ENCODE measurements at regions not wholly inside any gene's neighbourhood (a gene's known extent, or its start where the extent isn't known, plus 50 kb on each side); places are given as distances from the start of the nearest gene placed in this dataset.

GRCh38 chr2:104026725-104027124, 827.2 kb upstream of the POU3F3 start:
- no peak for TF ChIP-seq CTCF (IDR thresholded peaks at IDR 0.05)
- H3K27ac ChIP-seq, result no peak overlapping the region
- no peaks in the 10 kb centered on the region for H3K27me3 ChIP-seq (replicated peaks; ENCODE audit: insufficient read depth)
- H3K4me1 ChIP-seq (ENCODE audit: control insufficient read depth in 1 of 2, low read depth in 2 of 2), result no peaks in the 10 kb centered on the region
- no peak overlapping the region for H3K4me3 ChIP-seq
- ATAC-seq (ENCODE audit: insufficient number of reproducible peaks, low FRiP score, low read depth), result no peak
- H3K36me3 ChIP-seq, result no peaks in the 10 kb centered on the region
- DNase-seq (ENCODE audit: low spot score), result no peak
- no peaks in the 10 kb centered on the region for H3K9me3 ChIP-seq

DNA sequence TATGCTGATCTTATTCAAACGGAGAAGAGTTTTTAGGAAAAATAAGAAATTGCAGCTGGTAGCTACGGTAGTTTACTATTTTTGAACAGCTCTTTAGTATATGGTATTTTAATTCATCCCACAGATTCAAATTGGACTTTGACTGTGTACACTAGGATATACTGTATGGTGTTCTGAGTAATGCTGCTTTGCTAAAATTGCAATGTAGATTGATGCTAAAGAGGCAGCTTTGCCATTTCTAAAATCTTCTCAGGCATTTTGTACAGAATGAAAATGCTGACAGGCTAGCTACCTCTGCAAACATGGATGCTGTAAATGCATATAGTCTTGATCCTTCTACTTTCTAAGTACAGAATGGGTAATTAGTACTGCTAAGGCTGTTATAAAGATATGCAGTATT, 826.6 kb upstream of the POU3F3 start:
- no peak overlapping the region for H3K4me3 ChIP-seq
- no peaks in the 10 kb centered on the region for H3K36me3 ChIP-seq
- DNase-seq (ENCODE audit: low spot score), result no peak
- ATAC-seq (ENCODE audit: insufficient number of reproducible peaks, low FRiP score, low read depth), result no peak
- no peak for TF ChIP-seq CTCF (IDR thresholded peaks at IDR 0.05)
- no peaks in the 10 kb centered on the region for H3K9me3 ChIP-seq
- no peaks in the 10 kb centered on the region for H3K27me3 ChIP-seq (replicated peaks; ENCODE audit: insufficient read depth)
- no peak overlapping the region for H3K27ac ChIP-seq
- H3K4me1 ChIP-seq (ENCODE audit: control insufficient read depth in 1 of 2, low read depth in 2 of 2), result no peaks in the 10 kb centered on the region

- ATAC-seq (ENCODE audit: insufficient number of reproducible peaks, low FRiP score, low read depth) (no peak), DNase-seq (ENCODE audit: low spot score) (no peak)
- Histone ChIP-seq H3K36me3 (no peaks in the 10 kb centered on the region), H3K9me3 (no peaks in the 10 kb centered on the region), H3K27ac (no peak overlapping the region), H3K4me3 (no peak overlapping the region), H3K27me3 (replicated peaks; ENCODE audit: insufficient read depth) (no peaks in the 10 kb centered on the region), H3K4me1 (ENCODE audit: control insufficient read depth in 1 of 2, low read depth in 2 of 2) (no peaks in the 10 kb centered on the region)
- TF ChIP-seq CTCF (IDR thresholded peaks at IDR 0.05), result no peak
Observed at GRCh38 chr2:104028061-104028460, 825.9 kb upstream of the POU3F3 start.

DNA sequence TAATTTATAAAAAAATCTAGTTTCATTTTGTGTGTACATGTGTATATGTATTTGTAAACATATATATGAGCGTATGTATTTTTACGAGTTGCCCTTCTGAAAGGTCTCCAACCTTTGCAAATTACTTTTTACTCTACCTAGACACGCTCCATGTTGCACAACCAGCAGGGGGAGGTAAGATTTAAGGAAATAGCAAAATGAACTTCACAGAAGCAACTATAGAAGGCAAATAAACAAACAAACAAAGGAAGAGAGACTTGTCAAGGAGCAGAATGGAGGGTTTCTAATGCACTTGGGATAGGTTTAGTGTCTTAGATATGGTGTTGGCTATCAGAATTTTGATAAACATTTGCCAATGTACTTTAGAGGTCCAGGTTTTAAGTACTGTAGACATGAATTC, 820.5 kb upstream of the POU3F3 start:
- TF ChIP-seq CTCF (IDR thresholded peaks at IDR 0.05), result no peak
- Histone ChIP-seq H3K9me3 (no peaks in the 10 kb centered on the region), H3K4me1 (ENCODE audit: control insufficient read depth in 1 of 2, low read depth in 2 of 2) (no peaks in the 10 kb centered on the region), H3K36me3 (no peaks in the 10 kb centered on the region), H3K4me3 (no peak overlapping the region), H3K27ac (no peak overlapping the region), H3K27me3 (replicated peaks; ENCODE audit: insufficient read depth) (no peaks in the 10 kb centered on the region)
- ATAC-seq (ENCODE audit: insufficient number of reproducible peaks, low FRiP score, low read depth), result no peak
- DNase-seq (ENCODE audit: low spot score), result no peak

DNA sequence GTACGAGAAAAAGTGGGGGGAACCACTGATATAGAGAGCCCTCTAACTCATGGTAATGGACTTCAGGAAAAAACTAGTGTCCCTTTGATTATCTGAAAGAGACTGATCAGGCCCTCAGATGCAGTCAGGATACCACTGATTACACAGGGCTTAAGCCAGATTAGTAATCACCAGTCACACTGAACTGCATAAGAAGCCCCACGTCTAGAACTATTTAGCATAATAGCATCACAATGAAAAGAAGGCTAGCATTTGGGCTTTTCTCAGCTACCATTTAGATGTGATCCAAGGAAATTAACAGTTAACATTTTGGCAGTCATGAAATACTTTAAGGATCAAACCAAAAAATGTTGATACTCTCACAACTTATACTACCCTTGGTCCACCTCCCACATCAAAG, 813.1 kb upstream of the POU3F3 start:
- no peak for ATAC-seq (ENCODE audit: insufficient number of reproducible peaks, low FRiP score, low read depth)

More for the DNA sequence above, 813.1 kb upstream of the POU3F3 start:
- Histone ChIP-seq H3K4me3 (no peak overlapping the region), H3K27ac (no peak overlapping the region), H3K27me3 (replicated peaks; ENCODE audit: insufficient read depth) (no peaks in the 10 kb centered on the region), H3K4me1 (ENCODE audit: control insufficient read depth in 1 of 2, low read depth in 2 of 2) (no peaks in the 10 kb centered on the region), H3K36me3 (no peaks in the 10 kb centered on the region), H3K9me3 (no peaks in the 10 kb centered on the region)
- no peak for DNase-seq (ENCODE audit: low spot score)
- TF ChIP-seq CTCF (IDR thresholded peaks at IDR 0.05), result no peak

Data from thoracic aorta (tissue), 2 donors.